ENCODE measurements at regions not wholly inside any gene's neighbourhood (a gene's known extent, or its start where the extent isn't known, plus 50 kb on each side); places are given as distances from the start of the nearest gene placed in this dataset.

GRCh38 chr10:71078454-71079145 lies 133.8 kb upstream of the UNC5B start:
- TF ChIP-seq CTCF (IDR thresholded peaks at IDR 0.05; ENCODE audit: insufficient read depth, low read depth, low read length), result no peak
- no peak for DNase-seq (ENCODE audit: low read depth)
- no peak overlapping the region for H3K4me3 ChIP-seq (ENCODE audit: low read depth, low read length)

- H3K4me3 ChIP-seq (ENCODE audit: low read depth, low read length), result no peak overlapping the region
- TF ChIP-seq CTCF (IDR thresholded peaks at IDR 0.05; ENCODE audit: insufficient read depth, low read depth, low read length), result no peak
- DNase-seq (ENCODE audit: low read depth), result no peak
Measured at GRCh38 chr10:71079761-71080380, 132.5 kb upstream of the UNC5B start.

- H3K4me3 ChIP-seq (ENCODE audit: low read depth, low read length), result no peak overlapping the region
- no peak for DNase-seq (ENCODE audit: low read depth)
- no peak for TF ChIP-seq CTCF (IDR thresholded peaks at IDR 0.05; ENCODE audit: insufficient read depth, low read depth, low read length)
Measured at GRCh38 chr10:71080381-71081228, 131.8 kb upstream of the UNC5B start.

- no peak for DNase-seq (ENCODE audit: low read depth)
- no peak overlapping the region for H3K4me3 ChIP-seq (ENCODE audit: low read depth, low read length)
- TF ChIP-seq CTCF (IDR thresholded peaks at IDR 0.05; ENCODE audit: insufficient read depth, low read depth, low read length), result no peak
Measured at GRCh38 chr10:71081229-71081560, 131.2 kb upstream of the UNC5B start.

- TF ChIP-seq CTCF (IDR thresholded peaks at IDR 0.05; ENCODE audit: insufficient read depth, low read depth, low read length), result no peak
- no peak for DNase-seq (ENCODE audit: low read depth)
- H3K4me3 ChIP-seq (ENCODE audit: low read depth, low read length), result no peak overlapping the region
Measured at GRCh38 chr10:71081912-71082311, 130.5 kb upstream of the UNC5B start.

GRCh38 chr10:71082960-71083715 lies 129.2 kb upstream of the UNC5B start:
- H3K4me3 ChIP-seq (ENCODE audit: low read depth, low read length), result no peak overlapping the region
- TF ChIP-seq CTCF (IDR thresholded peaks at IDR 0.05; ENCODE audit: insufficient read depth, low read depth, low read length), result no peak
- no peak for DNase-seq (ENCODE audit: low read depth)

Data from fibroblast of villous mesenchyme (primary cell).